HEK293 (cell line): ENCODE measurements at regions not wholly inside any gene's neighbourhood (a gene's known extent, or its start where the extent isn't known, plus 50 kb on each side); places are given as distances from the start of the nearest gene placed in this dataset.

Experiments
- CTCF ChIA-PET: fragments of 350-600 bp; formaldehyde crosslinking; extraction: SDS; loops from one replicate; lab custom pipeline; 2021; ENCODE audit warnings: antibody characterized with exemption; lab: Yijun Ruan, JAX
- POLR2A ChIA-PET: fragments of 300-600 bp; formaldehyde crosslinking; extraction: SDS; loops from one replicate; lab custom pipeline; 2020; ENCODE audit warnings: antibody characterized with exemption, inconsistent platforms; lab: Yijun Ruan, JAX
- H3K27ac ChIP-seq: fragments of 200-500 bp; sonication (Bioruptor generic); 2 replicates; pipeline ENCODE4 v1.5.1; 2014; ENCODE audit warnings: low read depth, low read length, control low read depth, inconsistent platforms; ENCODE audit errors: extremely low read depth
- H3K36me3 ChIP-seq, 2 experiments: fragments of 200-500 bp in 1 of 2; sonication (Bioruptor generic) in 1 of 2; 1 replicate in 1 of 2; 2 replicates in 1 of 2; pipeline ENCODE4 v1.5.1; 2014 to 2017; ENCODE audit warnings: inconsistent platforms in 2 of 2, low read length in 2 of 2; ENCODE audit not compliant: control insufficient read depth in 2 of 2, insufficient read depth in 1 of 2
- H3K4me1 ChIP-seq: fragments of 200-500 bp; sonication (Bioruptor generic); 2 replicates; pipeline ENCODE4 v1.5.1; 2014; ENCODE audit warnings: mild to moderate bottlenecking, low read length, inconsistent platforms; ENCODE audit not compliant: control insufficient read depth, insufficient read depth
- H3K4me3 ChIP-seq: 2 replicates; pipeline ENCODE4 v1.5.1; 2011; ENCODE audit warnings: low read depth, mild to moderate bottlenecking, control low read depth, low read length, moderate library complexity
- H3K9me3 ChIP-seq: fragments of 200-500 bp; sonication (Bioruptor generic); 2 replicates; pipeline ENCODE4 v1.5.1; 2014; ENCODE audit warnings: low read depth, low read length, inconsistent platforms; ENCODE audit not compliant: control insufficient read depth, insufficient read depth
- REPIN1 ChIP-seq: fragments of 450-650 bp; formaldehyde crosslinking; IDR thresholded peaks from 2 replicates; pipeline ENCODE4 v1.5.1; 2017; ENCODE audit warnings: missing biosample characterization, missing genetic modification characterization, low read depth
- YY2 ChIP-seq: fragments of 450-650 bp; formaldehyde crosslinking; IDR thresholded peaks from 2 replicates; pipeline ENCODE4 v1.5.1; 2016; ENCODE audit warnings: missing biosample characterization, missing genetic modification characterization
- ZFP3 ChIP-seq: fragments of 450-650 bp; formaldehyde crosslinking; IDR thresholded peaks from 2 replicates; pipeline ENCODE4 v1.5.1; 2016; ENCODE audit warnings: low read depth, missing biosample characterization, missing genetic modification characterization
- ZNF114 ChIP-seq: fragments of 450-650 bp; formaldehyde crosslinking; IDR thresholded peaks from 2 replicates; pipeline ENCODE4 v1.5.0; 2017; ENCODE audit warnings: missing biosample characterization, missing genetic modification characterization
- ZNF274 ChIP-seq, 2 experiments: fragments of 200-500 bp in 1 of 2; fragments of 450-650 bp in 1 of 2; sonication (Bioruptor generic) in 1 of 2; formaldehyde crosslinking in 1 of 2; IDR thresholded peaks; 2 replicates each; pipeline versions ENCODE4 v1.5.1 to v1.6.1; 2014 to 2016; ENCODE audit warnings: borderline replicate concordance in 1 of 2, inconsistent platforms in 1 of 2, low read length in 1 of 2, missing biosample characterization in 1 of 2, missing genetic modification characterization in 1 of 2
- ZNF48 ChIP-seq: fragments of 450-650 bp; formaldehyde crosslinking; IDR thresholded peaks from 2 replicates; pipeline ENCODE4 v1.5.1; 2016; ENCODE audit warnings: missing biosample characterization, missing genetic modification characterization
- ZNF623 ChIP-seq: fragments of 450-650 bp; formaldehyde crosslinking; IDR thresholded peaks from 2 replicates; pipeline ENCODE4 v1.5.1; 2016; ENCODE audit warnings: missing biosample characterization, missing genetic modification characterization
- ZNF624 ChIP-seq: fragments of 450-650 bp; formaldehyde crosslinking; IDR thresholded peaks from 2 replicates; pipeline ENCODE4 v1.5.1; 2017; ENCODE audit warnings: missing biosample characterization, missing genetic modification characterization
- ZNF626 ChIP-seq: fragments of 450-650 bp; sonication (Bioruptor Pico); formaldehyde crosslinking; IDR thresholded peaks from 2 replicates; pipeline ENCODE4 v1.5.1; 2018; ENCODE audit warnings: missing biosample characterization, missing genetic modification characterization, inconsistent platforms
- ZNF747 ChIP-seq: fragments of 450-650 bp; formaldehyde crosslinking; IDR thresholded peaks from 2 replicates; pipeline ENCODE4 v1.5.1; 2016; ENCODE audit warnings: missing biosample characterization, missing genetic modification characterization
- ZNF777 ChIP-seq: fragments of 450-650 bp; formaldehyde crosslinking; IDR thresholded peaks from 2 replicates; pipeline ENCODE4 v1.5.1; 2017; ENCODE audit warnings: missing biosample characterization, missing genetic modification characterization, borderline replicate concordance
- ZSCAN16 ChIP-seq: fragments of 450-650 bp; formaldehyde crosslinking; IDR thresholded peaks from 2 replicates; pipeline ENCODE4 v1.5.1; 2016; ENCODE audit warnings: missing biosample characterization, missing genetic modification characterization
- TF ChIP-seq, protein P1 (sequence below): fragments of 450-650 bp; formaldehyde crosslinking; conservative IDR thresholded peaks from 2 replicates; pipeline ENCODE4 v1.5.1; 2016; ENCODE audit warnings: low read depth, missing biosample characterization, missing genetic modification characterization
- TF ChIP-seq, protein P2 (sequence below): fragments of 450-650 bp; formaldehyde crosslinking; IDR thresholded peaks from 2 replicates; pipeline ENCODE4 v1.5.1; 2016; ENCODE audit warnings: missing biosample characterization, missing genetic modification characterization
- TF ChIP-seq, protein P3 (sequence below): fragments of 450-650 bp; formaldehyde crosslinking; IDR thresholded peaks from 2 replicates; pipeline ENCODE4 v1.5.1; 2017; ENCODE audit warnings: missing biosample characterization, missing genetic modification characterization
- TF ChIP-seq, protein P4 (sequence below): fragments of 450-650 bp; formaldehyde crosslinking; IDR thresholded peaks from 2 replicates; pipeline ENCODE4 v1.5.1; 2016; ENCODE audit warnings: missing biosample characterization, missing genetic modification characterization, borderline replicate concordance

DNA sequence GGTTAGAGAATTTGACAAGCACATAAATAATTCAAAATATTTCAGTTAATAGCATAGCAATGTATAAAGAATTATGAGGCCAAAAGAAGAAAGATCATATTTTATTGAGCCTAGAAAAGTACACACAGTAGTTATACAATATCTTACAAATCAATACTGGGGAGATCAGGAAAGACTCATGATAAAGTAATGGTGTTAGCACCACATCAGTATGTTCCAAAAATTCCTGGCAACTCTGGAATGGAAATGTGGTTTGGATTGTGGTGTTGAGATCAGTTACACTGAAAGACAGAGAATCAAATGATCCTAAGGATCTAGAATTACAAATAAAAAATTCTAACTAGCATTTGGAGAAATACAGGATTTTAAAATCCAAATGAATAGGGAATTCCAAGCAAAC, 420.5 kb upstream of the CNTNAP2 start:
- no peaks in the 10 kb centered on the region for H3K4me1 ChIP-seq
- H3K4me3 ChIP-seq, result no peak overlapping the region
- ChIA-PET CTCF (no interaction called here), POLR2A (no interaction called here)
- H3K27ac ChIP-seq, result no peak overlapping the region
- TF ChIP-seq, protein P1, sequence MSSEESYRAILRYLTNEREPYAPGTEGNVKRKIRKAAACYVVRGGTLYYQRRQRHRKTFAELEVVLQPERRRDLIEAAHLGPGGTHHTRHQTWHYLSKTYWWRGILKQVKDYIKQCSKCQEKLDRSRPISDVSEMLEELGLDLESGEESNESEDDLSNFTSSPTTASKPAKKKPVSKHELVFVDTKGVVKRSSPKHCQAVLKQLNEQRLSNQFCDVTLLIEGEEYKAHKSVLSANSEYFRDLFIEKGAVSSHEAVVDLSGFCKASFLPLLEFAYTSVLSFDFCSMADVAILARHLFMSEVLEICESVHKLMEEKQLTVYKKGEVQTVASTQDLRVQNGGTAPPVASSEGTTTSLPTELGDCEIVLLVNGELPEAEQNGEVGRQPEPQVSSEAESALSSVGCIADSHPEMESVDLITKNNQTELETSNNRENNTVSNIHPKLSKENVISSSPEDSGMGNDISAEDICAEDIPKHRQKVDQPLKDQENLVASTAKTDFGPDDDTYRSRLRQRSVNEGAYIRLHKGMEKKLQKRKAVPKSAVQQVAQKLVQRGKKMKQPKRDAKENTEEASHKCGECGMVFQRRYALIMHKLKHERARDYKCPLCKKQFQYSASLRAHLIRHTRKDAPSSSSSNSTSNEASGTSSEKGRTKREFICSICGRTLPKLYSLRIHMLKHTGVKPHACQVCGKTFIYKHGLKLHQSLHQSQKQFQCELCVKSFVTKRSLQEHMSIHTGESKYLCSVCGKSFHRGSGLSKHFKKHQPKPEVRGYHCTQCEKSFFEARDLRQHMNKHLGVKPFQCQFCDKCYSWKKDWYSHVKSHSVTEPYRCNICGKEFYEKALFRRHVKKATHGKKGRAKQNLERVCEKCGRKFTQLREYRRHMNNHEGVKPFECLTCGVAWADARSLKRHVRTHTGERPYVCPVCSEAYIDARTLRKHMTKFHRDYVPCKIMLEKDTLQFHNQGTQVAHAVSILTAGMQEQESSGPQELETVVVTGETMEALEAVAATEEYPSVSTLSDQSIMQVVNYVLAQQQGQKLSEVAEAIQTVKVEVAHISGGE, result no peak
- H3K36me3 ChIP-seq, result no peaks in the 10 kb centered on the region
- no peaks in the 10 kb centered on the region for H3K9me3 ChIP-seq

DNA sequence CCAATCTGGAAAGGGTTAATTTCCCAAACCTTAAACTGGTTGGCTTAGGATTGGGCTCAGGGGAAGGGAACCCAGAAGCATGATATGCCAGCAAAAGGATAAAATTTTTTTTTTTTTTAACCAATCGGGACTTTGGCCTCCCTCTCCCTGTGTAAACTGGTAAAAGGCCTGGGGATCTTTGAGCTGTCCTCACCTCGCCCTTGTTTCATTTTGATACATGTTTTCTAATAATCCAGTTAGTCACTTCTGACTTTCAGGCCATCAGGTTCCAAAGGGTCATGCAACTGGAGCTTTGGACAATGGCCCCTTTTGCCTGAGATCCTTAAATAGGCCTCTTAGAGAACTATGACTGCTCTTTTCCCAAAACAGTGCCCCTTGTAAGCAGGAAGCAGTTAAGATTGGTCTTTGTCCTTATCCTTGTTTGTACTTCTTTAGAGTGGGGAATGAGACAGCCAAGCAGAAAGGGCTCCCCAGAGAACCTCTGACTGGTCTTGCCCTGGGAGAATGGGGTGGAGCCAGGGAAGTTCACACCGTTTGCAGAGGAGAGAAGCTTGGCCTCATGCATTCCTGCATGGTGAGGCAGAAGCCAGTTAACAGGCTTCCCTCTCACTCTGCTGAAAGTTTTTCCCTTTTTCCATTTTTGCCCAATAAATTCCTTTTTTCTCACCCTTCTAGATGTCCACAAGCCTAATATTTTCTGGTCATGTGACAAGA, 424.2 kb upstream of the CNTNAP2 start:
- no peak overlapping the region for H3K27ac ChIP-seq
- H3K9me3 ChIP-seq, result no peaks in the 10 kb centered on the region
- no peaks in the 10 kb centered on the region for H3K36me3 ChIP-seq
- TF ChIP-seq ZNF747 (tag by site-specific recombination) (no peak), ZNF274 (IDR thresholded peaks at IDR 0.05; ENCODE audit: low read length) (no peak), ZNF274 (tag by site-specific recombination; IDR thresholded peaks at IDR 0.05; ENCODE audit: borderline replicate concordance) (no peak), ZNF626 (tag by site-specific recombination) (no peak), ZNF624 (tag by site-specific recombination) (no peak), ZNF48 (tag by site-specific recombination) (no peak), ZFP3 (no peak), ZNF777 (tag by site-specific recombination) (no peak), REPIN1 (no peak), ZNF114 (no peak)
- TF ChIP-seq, protein P2, sequence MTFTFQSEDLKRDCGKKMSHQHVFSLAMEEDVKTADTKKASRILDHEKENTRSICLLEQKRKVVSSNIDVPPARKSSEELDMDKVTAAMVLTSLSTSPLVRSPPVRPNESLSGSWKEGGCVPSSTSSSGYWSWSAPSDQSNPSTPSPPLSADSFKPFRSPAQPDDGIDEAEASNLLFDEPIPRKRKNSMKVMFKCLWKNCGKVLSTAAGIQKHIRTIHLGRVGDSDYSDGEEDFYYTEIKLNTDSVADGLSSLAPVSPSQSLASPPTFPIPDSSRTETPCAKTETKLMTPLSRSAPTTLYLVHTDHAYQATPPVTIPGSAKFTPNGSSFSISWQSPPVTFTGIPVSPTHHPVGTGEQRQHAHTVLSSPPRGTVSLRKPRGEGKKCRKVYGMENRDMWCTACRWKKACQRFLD, result no peak
- TF ChIP-seq, protein P3, sequence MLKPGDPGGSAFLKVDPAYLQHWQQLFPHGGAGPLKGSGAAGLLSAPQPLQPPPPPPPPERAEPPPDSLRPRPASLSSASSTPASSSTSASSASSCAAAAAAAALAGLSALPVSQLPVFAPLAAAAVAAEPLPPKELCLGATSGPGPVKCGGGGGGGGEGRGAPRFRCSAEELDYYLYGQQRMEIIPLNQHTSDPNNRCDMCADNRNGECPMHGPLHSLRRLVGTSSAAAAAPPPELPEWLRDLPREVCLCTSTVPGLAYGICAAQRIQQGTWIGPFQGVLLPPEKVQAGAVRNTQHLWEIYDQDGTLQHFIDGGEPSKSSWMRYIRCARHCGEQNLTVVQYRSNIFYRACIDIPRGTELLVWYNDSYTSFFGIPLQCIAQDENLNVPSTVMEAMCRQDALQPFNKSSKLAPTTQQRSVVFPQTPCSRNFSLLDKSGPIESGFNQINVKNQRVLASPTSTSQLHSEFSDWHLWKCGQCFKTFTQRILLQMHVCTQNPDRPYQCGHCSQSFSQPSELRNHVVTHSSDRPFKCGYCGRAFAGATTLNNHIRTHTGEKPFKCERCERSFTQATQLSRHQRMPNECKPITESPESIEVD, result no peak
- H3K4me1 ChIP-seq, result no peaks in the 10 kb centered on the region
- H3K4me3 ChIP-seq, result no peak overlapping the region
- ChIA-PET CTCF (interaction anchor here (0.7 kb wide), 1 partner anchor 254 kb away, joined by 3 read pairs; no protein-coding TSS in a partner anchor), POLR2A (no interaction called here)

DNA sequence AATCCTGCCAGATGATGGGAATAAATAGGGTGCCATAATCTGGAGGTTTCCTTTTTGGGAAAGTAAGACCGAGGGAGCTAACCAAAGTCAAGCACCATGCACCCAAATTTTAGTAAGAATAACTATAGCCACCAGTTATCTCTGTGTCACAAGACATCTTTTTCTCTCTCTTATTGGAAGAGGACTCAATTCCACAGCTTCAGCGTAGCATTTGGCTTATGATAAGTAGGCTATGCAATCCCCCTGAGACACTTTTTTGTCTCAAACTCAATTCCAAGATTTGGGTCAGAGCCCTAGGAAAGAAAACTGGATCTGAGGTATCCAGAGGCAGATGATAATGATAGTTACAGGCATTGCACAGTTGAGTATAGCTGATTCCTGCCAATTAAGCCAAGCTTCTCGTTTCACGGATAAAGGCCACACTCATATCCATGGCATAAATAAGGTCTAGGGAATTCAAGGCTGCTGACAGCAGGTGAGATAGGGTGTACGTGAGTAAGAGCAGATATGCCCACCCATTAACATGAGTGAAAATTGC, 425.2 kb upstream of the CNTNAP2 start:
- TF ChIP-seq, protein P1, result no peak
- TF ChIP-seq, protein P4, sequence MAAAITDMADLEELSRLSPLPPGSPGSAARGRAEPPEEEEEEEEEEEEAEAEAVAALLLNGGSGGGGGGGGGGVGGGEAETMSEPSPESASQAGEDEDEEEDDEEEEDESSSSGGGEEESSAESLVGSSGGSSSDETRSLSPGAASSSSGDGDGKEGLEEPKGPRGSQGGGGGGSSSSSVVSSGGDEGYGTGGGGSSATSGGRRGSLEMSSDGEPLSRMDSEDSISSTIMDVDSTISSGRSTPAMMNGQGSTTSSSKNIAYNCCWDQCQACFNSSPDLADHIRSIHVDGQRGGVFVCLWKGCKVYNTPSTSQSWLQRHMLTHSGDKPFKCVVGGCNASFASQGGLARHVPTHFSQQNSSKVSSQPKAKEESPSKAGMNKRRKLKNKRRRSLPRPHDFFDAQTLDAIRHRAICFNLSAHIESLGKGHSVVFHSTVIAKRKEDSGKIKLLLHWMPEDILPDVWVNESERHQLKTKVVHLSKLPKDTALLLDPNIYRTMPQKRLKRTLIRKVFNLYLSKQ (tag by site-specific recombination), result no peak
- TF ChIP-seq YY2 (tag by site-specific recombination) (no peak), ZNF623 (tag by site-specific recombination) (no peak), ZSCAN16 (tag by site-specific recombination) (no peak)
- Histone ChIP-seq H3K4me1 (no peaks in the 10 kb centered on the region), H3K9me3 (no peaks in the 10 kb centered on the region), H3K36me3 (no peaks in the 10 kb centered on the region), H3K27ac (no peak overlapping the region), H3K4me3 (no peak overlapping the region)
- POLR2A ChIA-PET, result no interaction called here
- CTCF ChIA-PET, result no interaction called here
